ENCODE measurements at regions not wholly inside any gene's neighbourhood (a gene's known extent, or its start where the extent isn't known, plus 50 kb on each side); places are given as distances from the start of the nearest gene placed in this dataset.
A peak's percentile ranks its signal among the peaks of the same experiment; 100 is the strongest.

DNA sequence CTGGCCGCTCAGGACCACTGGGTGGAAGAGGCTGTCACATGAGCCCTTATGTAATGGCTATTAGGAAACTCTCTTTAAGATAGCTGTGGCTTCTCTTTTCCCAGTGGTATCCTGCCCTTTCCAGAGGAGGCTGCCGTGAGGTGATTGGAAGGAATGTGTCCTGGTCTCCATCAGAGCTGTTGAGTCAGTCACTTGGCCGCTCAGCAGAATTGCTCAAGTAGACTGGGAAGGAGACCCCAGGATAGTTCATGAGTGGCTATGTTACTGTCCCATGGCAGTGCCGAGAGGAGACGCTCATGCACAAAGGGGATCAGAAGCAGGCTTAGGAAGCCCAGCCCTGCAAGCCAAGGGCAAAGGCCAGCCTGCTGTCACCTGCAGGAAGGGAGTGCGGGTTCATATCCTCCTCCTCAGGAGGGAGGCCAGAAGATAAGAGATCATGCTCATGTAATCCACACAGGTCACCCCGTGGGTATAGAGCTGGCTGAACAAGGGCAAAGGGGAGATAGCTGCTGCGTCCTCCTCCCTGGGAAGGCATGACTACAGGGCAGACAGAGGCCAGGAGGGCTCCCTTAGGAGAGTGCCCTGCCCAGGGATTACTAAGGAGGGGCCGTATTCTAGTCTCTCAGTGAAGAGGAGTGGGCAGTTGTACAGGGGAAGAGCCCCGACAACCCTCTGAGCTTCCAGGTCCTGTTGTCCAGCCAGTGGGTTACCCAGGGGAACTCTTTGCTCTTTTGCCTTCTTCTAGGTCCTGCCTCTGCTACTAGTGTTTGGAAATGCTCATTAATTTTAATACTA, 137.0 kb upstream of the MAX start:
- no peaks in the 10 kb centered on the region for H3K9me3 ChIP-seq
- no peak for DNase-seq
- peak overlapping the region; percentile 31 to 45 for H3K27ac ChIP-seq
- no peaks in the 10 kb centered on the region for H3K27me3 ChIP-seq
- no peak overlapping the region for H3K4me3 ChIP-seq
- H3K36me3 ChIP-seq (ENCODE audit: low read depth, missing control alignments): no peaks in the 10 kb centered on the region
- WGBS, 2 donors: 70 to 80% methylated on average over 10 of the region's 10 CpGs
- peaks cover 21% of the 10 kb centered on the region for H3K4me1 ChIP-seq
- intact Hi-C loops (cut with DNase I; ENCODE audit: low total_unique reads): no loop called here
- no peak for TF ChIP-seq POLR2A (IDR thresholded peaks at IDR 0.05)
- TF ChIP-seq, protein P1, sequence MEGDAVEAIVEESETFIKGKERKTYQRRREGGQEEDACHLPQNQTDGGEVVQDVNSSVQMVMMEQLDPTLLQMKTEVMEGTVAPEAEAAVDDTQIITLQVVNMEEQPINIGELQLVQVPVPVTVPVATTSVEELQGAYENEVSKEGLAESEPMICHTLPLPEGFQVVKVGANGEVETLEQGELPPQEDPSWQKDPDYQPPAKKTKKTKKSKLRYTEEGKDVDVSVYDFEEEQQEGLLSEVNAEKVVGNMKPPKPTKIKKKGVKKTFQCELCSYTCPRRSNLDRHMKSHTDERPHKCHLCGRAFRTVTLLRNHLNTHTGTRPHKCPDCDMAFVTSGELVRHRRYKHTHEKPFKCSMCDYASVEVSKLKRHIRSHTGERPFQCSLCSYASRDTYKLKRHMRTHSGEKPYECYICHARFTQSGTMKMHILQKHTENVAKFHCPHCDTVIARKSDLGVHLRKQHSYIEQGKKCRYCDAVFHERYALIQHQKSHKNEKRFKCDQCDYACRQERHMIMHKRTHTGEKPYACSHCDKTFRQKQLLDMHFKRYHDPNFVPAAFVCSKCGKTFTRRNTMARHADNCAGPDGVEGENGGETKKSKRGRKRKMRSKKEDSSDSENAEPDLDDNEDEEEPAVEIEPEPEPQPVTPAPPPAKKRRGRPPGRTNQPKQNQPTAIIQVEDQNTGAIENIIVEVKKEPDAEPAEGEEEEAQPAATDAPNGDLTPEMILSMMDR (IDR thresholded peaks at IDR 0.05): no peak

DNA sequence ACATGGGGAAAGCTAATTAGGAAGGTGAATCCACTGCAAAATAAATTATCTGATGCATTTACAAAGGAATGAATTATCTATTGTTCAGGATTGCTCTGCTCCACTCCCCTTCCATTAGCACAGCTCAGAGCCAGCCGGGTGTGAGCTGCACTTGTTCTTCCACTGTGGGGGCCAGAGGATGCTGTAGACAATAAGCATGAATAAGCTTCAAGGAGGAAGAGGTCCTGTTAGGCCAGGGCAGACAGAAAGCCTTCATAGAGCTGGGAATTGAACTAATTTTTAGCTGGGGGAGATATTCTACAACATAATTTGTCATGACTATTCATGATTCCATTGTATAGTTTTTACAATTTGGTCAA, 137.6 kb upstream of the MAX start:
- intact Hi-C loops (cut with DNase I; ENCODE audit: low total_unique reads): no loop called here
- 64 to 71% methylated on average over 1 of the region's 1 CpG for WGBS, 2 donors
- H3K27ac ChIP-seq: peak overlapping the region in 1 of 2 donors; percentile 45

DNA sequence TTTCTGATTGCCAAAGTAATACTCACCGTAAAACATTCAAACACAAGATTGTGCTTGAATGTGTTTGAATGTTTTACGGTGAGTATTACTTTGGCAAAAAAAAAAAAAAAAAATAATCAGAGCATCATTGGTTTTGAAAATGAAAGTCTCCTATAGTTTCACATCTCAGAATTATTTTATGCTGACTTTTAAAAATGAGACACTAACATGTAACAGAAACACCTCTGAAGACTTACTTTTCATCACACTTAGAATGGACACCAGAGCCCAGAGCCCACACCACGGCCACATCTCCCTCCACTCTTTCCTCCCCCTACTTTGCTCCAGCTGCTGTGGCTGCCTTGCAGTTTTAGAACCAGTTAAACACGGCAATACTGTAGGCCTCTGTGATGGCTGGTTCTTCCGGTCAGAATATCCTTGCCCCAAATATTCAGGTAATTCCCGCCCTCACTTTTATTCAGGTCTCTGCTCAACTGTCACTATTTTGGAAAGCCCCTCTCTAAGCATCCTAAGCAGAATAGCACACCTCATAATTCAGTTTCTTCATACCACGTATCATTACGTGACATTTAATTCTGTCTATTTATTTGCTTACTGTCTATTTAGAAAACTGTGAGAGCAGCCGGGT, 138.9 kb upstream of the MAX start:
- WGBS, 2 donors: 90 to 93% methylated on average over 9 of the region's 9 CpGs
- Histone ChIP-seq H3K4me3 (no peak overlapping the region), H3K9me3 (no peaks in the 10 kb centered on the region), H3K27me3 (no peaks in the 10 kb centered on the region), H3K4me1 (peaks cover 21% of the 10 kb centered on the region), H3K27ac (no peak overlapping the region), H3K36me3 (ENCODE audit: low read depth, missing control alignments) (no peaks in the 10 kb centered on the region)
- TF ChIP-seq, protein P1 (IDR thresholded peaks at IDR 0.05): no peak
- TF ChIP-seq POLR2A (IDR thresholded peaks at IDR 0.05): no peak
- DNase-seq: no peak
- intact Hi-C loops (cut with DNase I; ENCODE audit: low total_unique reads): no loop called here

More for the DNA sequence above, 137.6 kb upstream of the MAX start:
- DNase-seq: no peak
- Histone ChIP-seq H3K36me3 (ENCODE audit: low read depth, missing control alignments) (no peaks in the 10 kb centered on the region), H3K4me1 (peaks cover 21% of the 10 kb centered on the region), H3K4me3 (no peak overlapping the region), H3K9me3 (no peaks in the 10 kb centered on the region), H3K27me3 (no peaks in the 10 kb centered on the region)
- TF ChIP-seq, protein P1 (IDR thresholded peaks at IDR 0.05): no peak
- no peak for TF ChIP-seq POLR2A (IDR thresholded peaks at IDR 0.05)

DNA sequence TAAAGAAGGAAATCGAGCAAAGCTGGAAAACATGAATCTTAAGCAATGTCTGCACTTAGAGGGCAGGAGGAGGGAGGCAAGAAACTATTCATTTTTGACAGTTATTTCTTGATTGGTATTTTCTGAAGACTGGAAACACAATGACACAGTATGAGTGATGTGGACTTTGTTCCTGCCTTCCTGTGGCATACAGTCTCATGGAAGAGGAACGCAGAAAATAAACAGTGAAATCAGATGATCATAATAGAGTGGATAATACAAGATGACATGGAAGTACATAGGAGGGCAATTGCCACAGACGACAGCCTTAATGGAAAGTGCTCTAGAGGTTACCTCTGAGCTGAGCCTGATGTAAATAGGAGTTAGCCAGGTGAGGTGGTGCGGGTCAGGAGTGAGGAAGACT, 140.4 kb upstream of the MAX start:
- no peaks in the 10 kb centered on the region for H3K36me3 ChIP-seq (ENCODE audit: low read depth, missing control alignments)
- H3K4me3 ChIP-seq: no peak overlapping the region
- H3K4me1 ChIP-seq: peaks cover 14% of the 10 kb centered on the region
- DNase-seq: no peak
- H3K27me3 ChIP-seq: no peaks in the 10 kb centered on the region
- 87 to 88% methylated on average over 4 of the region's 4 CpGs for WGBS, 2 donors
- no peak for TF ChIP-seq POLR2A (IDR thresholded peaks at IDR 0.05)
- TF ChIP-seq, protein P1 (IDR thresholded peaks at IDR 0.05): no peak
- intact Hi-C loops (cut with DNase I; ENCODE audit: low total_unique reads): no loop called here
- no peak overlapping the region for H3K27ac ChIP-seq
- no peaks in the 10 kb centered on the region for H3K9me3 ChIP-seq
